IMR-90 (cell line): ENCODE measurements at regions not wholly inside any gene's neighbourhood (a gene's known extent, or its start where the extent isn't known, plus 50 kb on each side); places are given as distances from the start of the nearest gene placed in this dataset.

ENCODE experiments used
- ATAC-seq: fragments of 200-7000 bp; cut with Tn5 transposase; 2 replicates; pipeline ENCODE4 v1.9.1; 2020; ENCODE audit warnings: low read depth, mild to moderate bottlenecking, moderate library complexity
- BruUV-seq: library from RNA; stranded (reverse); fragments of 400-500 nt; replicated peaks from 2 replicates; lab custom pipeline; 2021; lab: Mats Ljungman, UMichigan
- CTCF ChIA-PET: fragments of 300-600 bp; formaldehyde crosslinking; extraction: SDS; loops from one replicate; lab custom pipeline; 2021; ENCODE audit warnings: antibody characterized with exemption; lab: Yijun Ruan, JAX
- POLR2A ChIA-PET: fragments of 300-600 bp; sonication (Branson Sonifier 250); formaldehyde crosslinking; loops from one replicate; lab custom pipeline; 2022; ENCODE audit warnings: antibody characterized with exemption; ENCODE audit not compliant: unreplicated experiment; lab: Charles Lee
- DNase-seq: peaks from one replicate; pipeline ENCODE4 v3.0.0; 2013
- H2AFZ ChIP-seq: replicated peaks from 2 replicates; pipeline ENCODE3; 2013; ENCODE audit warnings: low read length, mild to moderate bottlenecking; ENCODE audit not compliant: poor library complexity
- H2AK5ac ChIP-seq: 2 replicates; pipeline ENCODE4 v1.6.1; 2013; ENCODE audit warnings: low read depth, low read length, inconsistent platforms
- H2AK9ac ChIP-seq: replicated peaks from 2 replicates; pipeline ENCODE3; 2013; ENCODE audit warnings: mild to moderate bottlenecking, low read depth, low read length, moderate library complexity; ENCODE audit not compliant: poor library complexity
- H2BK120ac ChIP-seq: 2 replicates; pipeline ENCODE4 v1.6.1; 2013; ENCODE audit warnings: low read depth, low read length, inconsistent platforms
- H2BK15ac ChIP-seq: 3 replicates; pipeline ENCODE4 v1.6.1; 2013; ENCODE audit warnings: low read depth, low read length, inconsistent platforms
- H2BK20ac ChIP-seq: 2 replicates; pipeline ENCODE4 v1.6.1; 2013; ENCODE audit warnings: low read depth, mild to moderate bottlenecking, inconsistent platforms, low read length, moderate library complexity
- H2BK5ac ChIP-seq: 2 replicates; pipeline ENCODE4 v1.6.1; 2013; ENCODE audit warnings: mild to moderate bottlenecking, low read depth, low read length, inconsistent platforms; ENCODE audit not compliant: poor library complexity, severe bottlenecking
- H3K14ac ChIP-seq: replicated peaks from 2 replicates; pipeline ENCODE4 v1.6.1; 2013; ENCODE audit warnings: low read depth, low read length, inconsistent platforms
- H3K18ac ChIP-seq: 2 replicates; pipeline ENCODE4 v1.6.1; 2013; ENCODE audit warnings: low read depth, low read length, control low read depth
- H3K23ac ChIP-seq: 2 replicates; pipeline ENCODE4 v1.6.1; 2013; ENCODE audit warnings: low read depth, low read length, inconsistent platforms
- H3K27ac ChIP-seq: 2 replicates; pipeline ENCODE4 v1.5.1; 2013; ENCODE audit warnings: mild to moderate bottlenecking, control low read depth, low read length; ENCODE audit not compliant: insufficient read depth
- H3K27me3 ChIP-seq: 2 replicates; pipeline ENCODE4 v1.6.1; 2013; ENCODE audit warnings: low read length; ENCODE audit not compliant: control insufficient read depth, insufficient read depth
- H3K36me3 ChIP-seq: 2 replicates; pipeline ENCODE4 v1.6.1; 2013; ENCODE audit warnings: low read length, mixed read lengths; ENCODE audit not compliant: control insufficient read depth, insufficient read depth
- H3K4ac ChIP-seq: 2 replicates; pipeline ENCODE4 v1.6.1; 2013; ENCODE audit warnings: low read depth, low read length, inconsistent platforms
- H3K4me1 ChIP-seq: 2 replicates; pipeline ENCODE4 v1.6.1; 2013; ENCODE audit warnings: low read length, mixed read lengths; ENCODE audit not compliant: control insufficient read depth, insufficient read depth
- H3K4me2 ChIP-seq: 2 replicates; pipeline ENCODE4 v1.6.1; 2013; ENCODE audit warnings: low read depth, mild to moderate bottlenecking, control low read depth, low read length, moderate library complexity
- H3K4me3 ChIP-seq: 2 replicates; pipeline ENCODE4 v1.5.1; 2013; ENCODE audit warnings: low read depth, mild to moderate bottlenecking, control low read depth, low read length, moderate library complexity; ENCODE audit not compliant: insufficient read depth
- H3K56ac ChIP-seq: 2 replicates; pipeline ENCODE4 v1.6.1; 2013; ENCODE audit warnings: low read length, inconsistent platforms; ENCODE audit not compliant: insufficient read depth; ENCODE audit errors: extremely low read depth
- H3K79me1 ChIP-seq, 2 experiments: 2 replicates each; pipeline ENCODE4 v1.6.1; 2013; ENCODE audit warnings: low read length in 2 of 2, inconsistent platforms in 1 of 2, low read depth in 1 of 2
- H3K9ac ChIP-seq: 2 replicates; pipeline ENCODE4 v1.6.1; 2013; ENCODE audit warnings: low read depth, low read length, control low read depth
- H3K9me1 ChIP-seq: 2 replicates; pipeline ENCODE4 v1.6.1; 2013; ENCODE audit warnings: low read length, inconsistent platforms; ENCODE audit not compliant: insufficient read depth
- H3K9me3 ChIP-seq: 2 replicates; pipeline ENCODE4 v1.6.1; 2013; ENCODE audit warnings: low read length; ENCODE audit not compliant: control insufficient read depth, insufficient read depth
- H4K20me1 ChIP-seq: 2 replicates; pipeline ENCODE4 v1.6.1; 2013; ENCODE audit warnings: low read length, inconsistent platforms; ENCODE audit not compliant: insufficient read depth
- H4K5ac ChIP-seq: 2 replicates; pipeline ENCODE4 v1.6.1; 2013; ENCODE audit warnings: mild to moderate bottlenecking, low read depth, low read length, control low read depth
- H4K8ac ChIP-seq, 2 experiments: 2 replicates each; pipeline ENCODE4 v1.6.1; 2013; ENCODE audit warnings: low read depth in 2 of 2, low read length in 2 of 2, control low read depth in 1 of 2, inconsistent platforms in 1 of 2
- H4K91ac ChIP-seq: 2 replicates; pipeline ENCODE4 v1.6.1; 2013; ENCODE audit warnings: low read depth, low read length, inconsistent platforms; ENCODE audit not compliant: insufficient read depth
- BHLHE40 ChIP-seq: fragments of 150-350 bp; IDR thresholded peaks from 2 replicates; pipeline ENCODE4 v1.6.1; 2016; ENCODE audit warnings: mild to moderate bottlenecking, low read depth, low read length
- FOS ChIP-seq: fragments of 150-350 bp; IDR thresholded peaks from 2 replicates; pipeline ENCODE4 v1.6.1; 2016; ENCODE audit warnings: low read depth, low read length
- MXI1 ChIP-seq: IDR thresholded peaks from 2 replicates; pipeline ENCODE4 v1.6.1; 2012; ENCODE audit warnings: low read depth, mild to moderate bottlenecking, low read length, moderate library complexity, borderline replicate concordance
- RCOR1 ChIP-seq: IDR thresholded peaks from 2 replicates; pipeline ENCODE4 v1.6.1; 2012; ENCODE audit warnings: mild to moderate bottlenecking, low read length, improper control_type of control experiment; ENCODE audit not compliant: insufficient replicate concordance
- USF2 ChIP-seq: fragments of 150-350 bp; IDR thresholded peaks from 2 replicates; pipeline ENCODE4 v1.6.1; 2017; ENCODE audit warnings: mild to moderate bottlenecking, antibody characterized with exemption, low read length, low read depth
- WGBS, 2 experiments: methylation state at CpG; one replicate each; pipeline versions ENCODE4 v1.1.5 to v1.1.7; 2013; ENCODE audit warnings: missing lambda C conversion rate in 2 of 2; ENCODE audit not compliant: insufficient read length in 1 of 2; ENCODE audit errors: extremely low coverage in 2 of 2; 5-methylcytosine and 5-hydroxymethylcytosine counted together
- dilution Hi-C: fragments of 300-500 bp; cut with HindIII; formaldehyde crosslinking; loops from one replicate; pipeline ENCODE4 v1.14.3; 2018; ENCODE audit warnings: low sequenced_read_pairs; ENCODE audit not compliant: unreplicated experiment
- in situ Hi-C: fragments of 300-500 bp; cut with MboI; formaldehyde crosslinking; loops from 3 replicates; pipeline ENCODE4 v1.14.3; 2019; ENCODE audit warnings: low sequenced_read_pairs, inconsistent platforms, mixed read lengths
- intact Hi-C: fragments of 100-400 bp; cut with micrococcal nuclease; formaldehyde crosslinking; loops from 2 replicates; pipeline ENCODE4 v1.10.0; 2022

- POLR2A ChIA-PET, result no interaction called here
- intact Hi-C loops, result no loop called here
- H3K14ac ChIP-seq, result no peak overlapping the region
- BruUV-seq, result no TSS peak
- H3K9ac ChIP-seq, result no peak overlapping the region
- DNase-seq (no peak), ATAC-seq (no peak)
- no peak overlapping the region for H4K91ac ChIP-seq
- H3K56ac ChIP-seq, result no peak overlapping the region
- no peaks in the 10 kb centered on the region for H3K79me1 ChIP-seq
- no peak overlapping the region for H2BK5ac ChIP-seq
- no peak overlapping the region for H2BK20ac ChIP-seq
- H4K8ac ChIP-seq, result no peak overlapping the region
- no peaks in the 10 kb centered on the region for H3K4me1 ChIP-seq
- H3K9me3 ChIP-seq, result no peaks in the 10 kb centered on the region
- WGBS, 2 experiments, result 73% methylated on average over 3 of the region's 3 CpGs; no CpG with 5 or more reads in 1 of the 2 experiments
- H3K27me3 ChIP-seq, result no peaks in the 10 kb centered on the region
- H3K4me2 ChIP-seq, result no peak overlapping the region
- TF ChIP-seq FOS (no peak), RCOR1 (no peak), MXI1 (no peak), USF2 (no peak), BHLHE40 (no peak)
- H4K20me1 ChIP-seq, result no peaks in the 10 kb centered on the region
- H3K18ac ChIP-seq, result no peak overlapping the region
- no peak overlapping the region for H2BK120ac ChIP-seq
- no peak overlapping the region for H4K5ac ChIP-seq
- H2AK9ac ChIP-seq, result no peak overlapping the region
- in situ Hi-C loops, result no loop called here
- H3K4me3 ChIP-seq, result no peak overlapping the region
- H2AFZ ChIP-seq, result no peak overlapping the region
- H3K23ac ChIP-seq, result no peak overlapping the region
- no peak overlapping the region for H2AK5ac ChIP-seq
- H3K27ac ChIP-seq, result no peak overlapping the region
- no peaks in the 10 kb centered on the region for H3K36me3 ChIP-seq
- CTCF ChIA-PET, result no interaction called here
- H3K4ac ChIP-seq, result no peak overlapping the region
- H3K9me1 ChIP-seq, result no peaks in the 10 kb centered on the region; the same call in 1 of the 2 replicates
- dilution Hi-C loops, result no loop called here
- no peak overlapping the region for H2BK15ac ChIP-seq
Measured at GRCh38 chr11:92707173-92707619, 262.3 kb upstream of the MTNR1B start.
